Stimulated activated CD4-positive, alpha-beta T cell treated with anti-CD3 and anti-CD28 coated beads, Interleukin-2, amount 100 ng/mL, for 48 hours (primary cell): ENCODE measurements at regions not wholly inside any gene's neighbourhood (a gene's known extent, or its start where the extent isn't known, plus 50 kb on each side); places are given as distances from the start of the nearest gene placed in this dataset.
"Not testable (repeated sequence)": the region's sequence is repeated elsewhere in the genome, so short reads cannot be mapped to it uniquely, and the experiment has no call there.

Experiments
- DNase-seq, 2 donors: peaks; one replicate each; pipeline ENCODE4 v3.0.0-alpha.2; 2020

- DNase-seq = no peak
Measured at GRCh38 chr2:36235426-36235825, 120.2 kb upstream of the CRIM1 start.

GRCh38 chr2:36223259-36223658 lies 132.3 kb upstream of the CRIM1 start:
- DNase-seq = no peak

- DNase-seq = no peak
Measured at GRCh38 chr2:36222485-36222884, 133.1 kb upstream of the CRIM1 start.

GRCh38 chr2:36214691-36215090 lies 140.9 kb upstream of the CRIM1 start:
- DNase-seq = no peak

GRCh38 chr2:36203366-36203765 lies 152.2 kb upstream of the CRIM1 start:
- DNase-seq = no peak

GRCh38 chr2:36197181-36197971 lies 158.2 kb upstream of the CRIM1 start:
- no peak for DNase-seq

GRCh38 chr2:36193680-36194079 lies 161.9 kb upstream of the CRIM1 start:
- DNase-seq = no peak

GRCh38 chr2:36192983-36193382 lies 162.6 kb upstream of the CRIM1 start:
- DNase-seq = no peak

- DNase-seq = no peak
Measured at GRCh38 chr2:36190097-36190496, 165.5 kb upstream of the CRIM1 start.

GRCh38 chr2:36185624-36186023 lies 170.0 kb upstream of the CRIM1 start:
- no peak for DNase-seq

- DNase-seq = no peak
Measured at GRCh38 chr2:36184848-36185247, 170.7 kb upstream of the CRIM1 start.

- DNase-seq = not testable (repeated sequence)
Measured at GRCh38 chr2:36180789-36181482, 174.6 kb upstream of the CRIM1 start.

- not testable (repeated sequence) for DNase-seq
Measured at GRCh38 chr2:36180293-36180692, 175.3 kb upstream of the CRIM1 start.

GRCh38 chr2:36179668-36180269 lies 175.8 kb upstream of the CRIM1 start:
- not testable (repeated sequence) for DNase-seq

- DNase-seq = no peak
Measured at GRCh38 chr2:36178384-36178783, 177.2 kb upstream of the CRIM1 start.

GRCh38 chr2:36177282-36177681 lies 178.3 kb upstream of the CRIM1 start:
- DNase-seq = no peak

GRCh38 chr2:36174920-36175319 lies 180.7 kb upstream of the CRIM1 start:
- DNase-seq = no peak

GRCh38 chr2:36173760-36174404 lies 181.7 kb upstream of the CRIM1 start:
- no peak for DNase-seq

- DNase-seq = no peak
Measured at GRCh38 chr2:36172824-36173223, 182.8 kb upstream of the CRIM1 start.

- DNase-seq = no peak
Measured at GRCh38 chr2:36170805-36171204, 184.8 kb upstream of the CRIM1 start.

GRCh38 chr2:36169843-36170242 lies 185.7 kb upstream of the CRIM1 start:
- DNase-seq = no peak

- DNase-seq = no peak
Measured at GRCh38 chr2:36168115-36168514, 187.5 kb upstream of the CRIM1 start.

GRCh38 chr2:36165132-36165531 lies 190.4 kb upstream of the CRIM1 start:
- DNase-seq = no peak
